Islet of Langerhans (tissue), 1 donor: ENCODE measurements at regions not wholly inside any gene's neighbourhood (a gene's known extent, or its start where the extent isn't known, plus 50 kb on each side); places are given as distances from the start of the nearest gene placed in this dataset.

Experiments
- FAIRE-seq: peaks from one replicate; lab custom pipeline; 2011; peaks lifted over from hg19 to GRCh38; lab: Jason Lieb, UNC

- FAIRE-seq: no peak
Observed at GRCh38 chr5:74285675-74286280, 354.8 kb downstream of the ENC1 start.

- FAIRE-seq: no peak
Observed at GRCh38 chr5:74282490-74282889, 358.0 kb downstream of the ENC1 start.

GRCh38 chr5:74281166-74281565, 359.4 kb downstream of the ENC1 start:
- no peak for FAIRE-seq

- FAIRE-seq: no peak
Observed at GRCh38 chr5:74280306-74280705, 360.2 kb downstream of the ENC1 start.

GRCh38 chr5:74279244-74279643, 361.3 kb downstream of the ENC1 start:
- FAIRE-seq: no peak

GRCh38 chr5:74277418-74277817, 363.1 kb downstream of the ENC1 start:
- no peak for FAIRE-seq

GRCh38 chr5:74275171-74275992, 365.1 kb downstream of the ENC1 start:
- no peak for FAIRE-seq

GRCh38 chr5:74274326-74274725, 366.2 kb downstream of the ENC1 start:
- FAIRE-seq: no peak

- no peak for FAIRE-seq
Observed at GRCh38 chr5:74272831-74273451, 367.6 kb downstream of the ENC1 start.

GRCh38 chr5:74272024-74272775, 368.3 kb downstream of the ENC1 start:
- no peak for FAIRE-seq

- FAIRE-seq: no peak
Observed at GRCh38 chr5:74268297-74268696, 372.2 kb downstream of the ENC1 start.

- FAIRE-seq: no peak
Observed at GRCh38 chr5:74266836-74267235, 373.7 kb downstream of the ENC1 start.

GRCh38 chr5:74266132-74266531, 374.4 kb downstream of the ENC1 start:
- no peak for FAIRE-seq

GRCh38 chr5:74262544-74263207, 377.9 kb downstream of the ENC1 start:
- no peak for FAIRE-seq

GRCh38 chr5:74261866-74262265, 378.7 kb downstream of the ENC1 start:
- no peak for FAIRE-seq

- no peak for FAIRE-seq
Observed at GRCh38 chr5:74261421-74261820, 379.1 kb downstream of the ENC1 start.

- no peak for FAIRE-seq
Observed at GRCh38 chr5:74259572-74259971, 381.0 kb downstream of the ENC1 start.

GRCh38 chr5:74258314-74258665, 382.2 kb downstream of the ENC1 start:
- no peak for FAIRE-seq

GRCh38 chr5:74257645-74258313, 382.7 kb downstream of the ENC1 start:
- peak; percentile 5 for FAIRE-seq

- no peak for FAIRE-seq
Observed at GRCh38 chr5:74257060-74257527, 383.4 kb downstream of the ENC1 start.

GRCh38 chr5:74255692-74256392, 384.7 kb downstream of the ENC1 start:
- no peak for FAIRE-seq
